LoVo (cell line): ENCODE measurements at regions not wholly inside any gene's neighbourhood (a gene's known extent, or its start where the extent isn't known, plus 50 kb on each side); places are given as distances from the start of the nearest gene placed in this dataset.
"Not testable (repeated sequence)": the region's sequence is repeated elsewhere in the genome, so short reads cannot be mapped to it uniquely, and the experiment has no call there.

ENCODE experiments used
- DNase-seq: peaks from one replicate; pipeline ENCODE4 v3.0.0-alpha.2; 2016; ENCODE audit warnings: low spot score

GRCh38 chr11:33971530-33971929, 79.7 kb upstream of the LMO2 start:
- DNase-seq = not testable (repeated sequence)

- DNase-seq = peak; percentile 51
Measured at GRCh38 chr11:33970984-33971466, 79.1 kb upstream of the LMO2 start.

GRCh38 chr11:33967451-33967850, 75.6 kb upstream of the LMO2 start:
- DNase-seq = no peak

GRCh38 chr11:33965032-33965431, 73.2 kb upstream of the LMO2 start:
- DNase-seq = no peak

GRCh38 chr11:33959855-33960400, 68.1 kb upstream of the LMO2 start:
- no peak for DNase-seq

GRCh38 chr11:33957304-33957917, 65.5 kb upstream of the LMO2 start:
- DNase-seq = no peak

GRCh38 chr11:33956611-33957010, 64.7 kb upstream of the LMO2 start:
- DNase-seq = no peak

- no peak for DNase-seq
Measured at GRCh38 chr11:33953289-33953688, 61.4 kb upstream of the LMO2 start.

- no peak for DNase-seq
Measured at GRCh38 chr11:33952805-33953204, 60.9 kb upstream of the LMO2 start.

GRCh38 chr11:33949252-33949913, 57.5 kb upstream of the LMO2 start:
- DNase-seq = no peak

- no peak for DNase-seq
Measured at GRCh38 chr11:33948494-33948893, 56.6 kb upstream of the LMO2 start.

- not testable (repeated sequence) for DNase-seq
Measured at GRCh38 chr11:33947918-33948317, 56.0 kb upstream of the LMO2 start.

GRCh38 chr11:33946930-33947329, 55.1 kb upstream of the LMO2 start:
- no peak for DNase-seq

- DNase-seq = no peak
Measured at GRCh38 chr11:33945481-33946268, 53.8 kb upstream of the LMO2 start.

- DNase-seq = no peak
Measured at GRCh38 chr11:33944693-33945424, 53.0 kb upstream of the LMO2 start.

GRCh38 chr11:33944345-33944692, 52.4 kb upstream of the LMO2 start:
- DNase-seq = no peak

GRCh38 chr11:33942954-33943353, 51.1 kb upstream of the LMO2 start:
- no peak for DNase-seq

- peak; percentile 12 for DNase-seq
Measured at GRCh38 chr11:33941637-33942160, 49.8 kb upstream of the LMO2 start.
